ENCODE measurements at regions not wholly inside any gene's neighbourhood (a gene's known extent, or its start where the extent isn't known, plus 50 kb on each side); places are given as distances from the start of the nearest gene placed in this dataset.

- TF ChIP-seq, protein P1, sequence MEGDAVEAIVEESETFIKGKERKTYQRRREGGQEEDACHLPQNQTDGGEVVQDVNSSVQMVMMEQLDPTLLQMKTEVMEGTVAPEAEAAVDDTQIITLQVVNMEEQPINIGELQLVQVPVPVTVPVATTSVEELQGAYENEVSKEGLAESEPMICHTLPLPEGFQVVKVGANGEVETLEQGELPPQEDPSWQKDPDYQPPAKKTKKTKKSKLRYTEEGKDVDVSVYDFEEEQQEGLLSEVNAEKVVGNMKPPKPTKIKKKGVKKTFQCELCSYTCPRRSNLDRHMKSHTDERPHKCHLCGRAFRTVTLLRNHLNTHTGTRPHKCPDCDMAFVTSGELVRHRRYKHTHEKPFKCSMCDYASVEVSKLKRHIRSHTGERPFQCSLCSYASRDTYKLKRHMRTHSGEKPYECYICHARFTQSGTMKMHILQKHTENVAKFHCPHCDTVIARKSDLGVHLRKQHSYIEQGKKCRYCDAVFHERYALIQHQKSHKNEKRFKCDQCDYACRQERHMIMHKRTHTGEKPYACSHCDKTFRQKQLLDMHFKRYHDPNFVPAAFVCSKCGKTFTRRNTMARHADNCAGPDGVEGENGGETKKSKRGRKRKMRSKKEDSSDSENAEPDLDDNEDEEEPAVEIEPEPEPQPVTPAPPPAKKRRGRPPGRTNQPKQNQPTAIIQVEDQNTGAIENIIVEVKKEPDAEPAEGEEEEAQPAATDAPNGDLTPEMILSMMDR (IDR thresholded peaks at IDR 0.05), result no peak
- TF ChIP-seq POLR2A (IDR thresholded peaks at IDR 0.05), result no peak
Observed at GRCh38 chr3:95965704-95966336, 848.6 kb upstream of the EPHA6 start.
